HepG2 (cell line): ENCODE measurements at regions not wholly inside any gene's neighbourhood (a gene's known extent, or its start where the extent isn't known, plus 50 kb on each side); places are given as distances from the start of the nearest gene placed in this dataset.
"Not testable (repeated sequence)": the region's sequence is repeated elsewhere in the genome, so short reads cannot be mapped to it uniquely, and the experiment has no call there.

Source experiments
- ATAC-seq: fragments of 200-7000 bp; cut with Tn5 transposase; 3 replicates; pipeline ENCODE4 v1.9.1; 2020; ENCODE audit warnings: mild to moderate bottlenecking, moderate library complexity
- BruUV-seq: library from RNA; stranded (reverse); fragments of 400-500 nt; replicated peaks from 2 replicates; lab custom pipeline; 2021; lab: Mats Ljungman, UMichigan
- CTCF ChIA-PET: fragments of 300-600 bp; formaldehyde crosslinking; extraction: SDS; loops from one replicate; lab custom pipeline; 2021; ENCODE audit warnings: low total read pairs, inconsistent platforms, low intra/inter-chr PET ratio; lab: Yijun Ruan, JAX
- POLR2A ChIA-PET: fragments of 350-600 bp; sonication (Branson Sonifier 250); formaldehyde crosslinking; loops from one replicate; lab custom pipeline; 2020; ENCODE audit warnings: antibody characterized with exemption, inconsistent platforms; lab: Yijun Ruan, JAX
- DNase-seq: peaks from one replicate; pipeline ENCODE4 v3.0.0-alpha.2; 2015; ENCODE audit warnings: low spot score
- FAIRE-seq: peaks from 3 replicates; lab custom pipeline; 2011; peaks lifted over from hg19 to GRCh38; lab: Jason Lieb, UNC
- H2AFZ ChIP-seq: one replicate; pipeline ENCODE4 v1.6.1; 2011; ENCODE audit warnings: low read length, inconsistent platforms
- H3K27ac ChIP-seq: fragments of 300-600 bp; 3 replicates; pipeline ENCODE4 v1.8.0; 2011; ENCODE audit warnings: mixed run types, mild to moderate bottlenecking, mixed read lengths, low read length, inconsistent platforms; ENCODE audit not compliant: insufficient read depth; ENCODE audit errors: extremely low read length
- H3K27me3 ChIP-seq, 2 experiments: fragments of 200-600 bp in 1 of 2; 2 replicates in 1 of 2; 3 replicates in 1 of 2; pipeline versions ENCODE4 v1.6.0 to v1.8.0; 2011; ENCODE audit warnings: low read length in 2 of 2, mild to moderate bottlenecking in 2 of 2, moderate library complexity in 2 of 2, inconsistent platforms in 1 of 2; ENCODE audit not compliant: insufficient read depth in 2 of 2, control insufficient read depth in 1 of 2
- H3K36me3 ChIP-seq, 2 experiments: fragments of 200-600 bp in 1 of 2; replicated peaks in 1 of 2; 2 replicates in 1 of 2; 3 replicates in 1 of 2; pipeline versions ENCODE4 v1.5.1 to v1.8.0; 2011; ENCODE audit warnings: low read length in 2 of 2, inconsistent platforms in 1 of 2; ENCODE audit not compliant: insufficient read depth in 2 of 2, control insufficient read depth in 1 of 2
- H3K4me1 ChIP-seq: 2 replicates; pipeline ENCODE4 v1.5.1; 2012; ENCODE audit warnings: low read length, inconsistent platforms; ENCODE audit not compliant: insufficient read depth
- H3K4me2 ChIP-seq: 2 replicates; pipeline ENCODE4 v1.6.0; 2011; ENCODE audit warnings: low read depth, low read length, inconsistent platforms
- H3K4me3 ChIP-seq, 3 experiments: fragments of 200-600 bp in 1 of 3; sonication (generic), shearing (Covaris generic) in 1 of 3; replicated peaks in 1 of 3; 2 replicates each; pipeline ENCODE4 v1.5.1; 2011 to 2016; ENCODE audit warnings: low read length in 3 of 3, inconsistent platforms in 2 of 3, low read depth in 2 of 3, mild to moderate bottlenecking in 2 of 3, control low read depth in 1 of 3, mixed read lengths in 1 of 3; ENCODE audit not compliant: insufficient read depth in 1 of 3
- H3K79me2 ChIP-seq: one replicate; pipeline ENCODE4 v1.6.1; 2011; ENCODE audit warnings: low read length, inconsistent platforms; ENCODE audit not compliant: insufficient read depth
- H3K9ac ChIP-seq: 2 replicates; pipeline ENCODE4 v1.6.0; 2011; ENCODE audit warnings: mild to moderate bottlenecking, low read depth, low read length, inconsistent platforms; ENCODE audit not compliant: insufficient read depth
- H3K9me3 ChIP-seq: 2 replicates; pipeline ENCODE4 v1.5.1; 2012; ENCODE audit warnings: mild to moderate bottlenecking, low read length
- H4K20me1 ChIP-seq: 2 replicates; pipeline ENCODE4 v1.6.0; 2011; ENCODE audit warnings: inconsistent platforms, mild to moderate bottlenecking, low read length, moderate library complexity; ENCODE audit not compliant: insufficient read depth
- WGBS: methylation state at CpG from one replicate; pipeline ENCODE4 v1.1.6; 2017; ENCODE audit warnings: low lambda C conversion rate; 5-methylcytosine and 5-hydroxymethylcytosine counted together
- in situ Hi-C: cut with HindIII; loops from 2 replicates; pipeline ENCODE4 v1.10.0; 2017; ENCODE audit warnings: low pct_unique_long_range_greater_than_20kb; ENCODE audit not compliant: extremely low pct_ligation_motif_present
- intact Hi-C: fragments of 100-400 bp; cut with micrococcal nuclease; formaldehyde crosslinking; loops from one replicate; pipeline ENCODE4 v1.10.0; 2022; ENCODE audit not compliant: unreplicated experiment

GRCh38 chr2:110338277-110339003, 126.1 kb upstream of the MTLN start:
- H3K9me3 ChIP-seq, in situ Hi-C loops, H3K4me2 ChIP-seq, BruUV-seq, H4K20me1 ChIP-seq, CTCF ChIA-PET, H3K4me3 ChIP-seq, H2AFZ ChIP-seq, H3K4me1 ChIP-seq, H3K27ac ChIP-seq, FAIRE-seq, H3K36me3 ChIP-seq, H3K79me2 ChIP-seq, H3K27me3 ChIP-seq, intact Hi-C loops, H3K9ac ChIP-seq, DNase-seq, POLR2A ChIA-PET: not testable (repeated sequence)
- ATAC-seq: peak; percentile 13
- 43% methylated on average over 7 of the region's 22 CpGs for WGBS

DNA sequence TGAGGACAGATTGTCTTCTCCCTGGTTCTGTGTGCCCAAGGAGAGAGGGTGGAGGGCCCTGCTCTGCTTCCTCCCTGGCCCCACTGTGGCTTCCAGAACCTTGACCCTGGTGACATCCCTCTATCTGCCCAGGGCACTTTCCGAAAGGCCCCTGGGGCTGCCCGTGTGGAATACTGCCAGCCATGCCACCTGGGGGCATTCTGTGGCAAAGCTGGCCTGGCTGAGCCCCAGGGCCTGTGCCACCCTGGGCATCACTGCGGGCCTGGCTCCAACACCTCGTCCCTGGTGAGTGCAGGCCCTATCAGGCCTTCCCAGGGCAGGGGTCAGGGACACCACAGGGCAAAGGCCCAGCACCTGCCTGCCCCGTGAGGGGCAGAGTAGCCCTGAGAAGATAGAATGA, 123.7 kb upstream of the MTLN start:
- H2AFZ ChIP-seq, FAIRE-seq, H3K9ac ChIP-seq, POLR2A ChIA-PET, H3K36me3 ChIP-seq, H3K27ac ChIP-seq, H3K27me3 ChIP-seq, DNase-seq, H3K4me1 ChIP-seq, H3K9me3 ChIP-seq, in situ Hi-C loops, H3K4me3 ChIP-seq, intact Hi-C loops, BruUV-seq, CTCF ChIA-PET, H3K4me2 ChIP-seq, H3K79me2 ChIP-seq, H4K20me1 ChIP-seq, ATAC-seq: not testable (repeated sequence)
- WGBS: no CpG with 5 or more reads among the region's 5 CpGs

DNA sequence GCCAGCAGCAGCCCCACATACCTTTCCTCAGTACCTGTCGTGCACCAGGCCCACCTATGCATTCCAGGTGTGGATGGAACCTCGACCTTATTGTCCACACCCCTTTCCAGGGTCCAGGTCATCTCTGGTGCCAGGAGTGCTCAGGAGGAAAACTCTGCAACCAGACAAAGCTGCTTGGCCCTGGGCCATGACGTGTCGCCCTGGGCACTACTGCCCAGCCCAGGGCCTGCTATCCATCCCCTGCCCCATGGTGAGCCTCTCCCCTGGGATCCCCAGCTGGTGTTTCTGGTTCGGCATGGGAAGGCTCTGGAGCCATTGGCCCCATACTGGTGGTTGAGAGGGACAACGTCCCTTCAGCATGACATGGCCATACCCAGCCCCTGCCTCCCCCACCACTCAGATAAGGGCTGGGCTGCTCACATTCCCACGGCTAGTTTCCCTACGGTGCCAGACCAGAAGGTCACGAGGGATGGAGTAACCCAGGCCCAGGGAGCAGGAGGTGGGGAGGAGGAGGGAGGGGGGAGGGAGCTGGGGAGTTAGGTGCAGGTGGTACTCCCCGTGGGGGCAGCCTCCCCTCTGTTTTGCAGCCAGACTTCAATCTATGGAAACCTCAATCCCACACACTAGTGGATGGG, 123.2 kb upstream of the MTLN start:
- ATAC-seq, FAIRE-seq, intact Hi-C loops: not testable (repeated sequence)

DNA sequence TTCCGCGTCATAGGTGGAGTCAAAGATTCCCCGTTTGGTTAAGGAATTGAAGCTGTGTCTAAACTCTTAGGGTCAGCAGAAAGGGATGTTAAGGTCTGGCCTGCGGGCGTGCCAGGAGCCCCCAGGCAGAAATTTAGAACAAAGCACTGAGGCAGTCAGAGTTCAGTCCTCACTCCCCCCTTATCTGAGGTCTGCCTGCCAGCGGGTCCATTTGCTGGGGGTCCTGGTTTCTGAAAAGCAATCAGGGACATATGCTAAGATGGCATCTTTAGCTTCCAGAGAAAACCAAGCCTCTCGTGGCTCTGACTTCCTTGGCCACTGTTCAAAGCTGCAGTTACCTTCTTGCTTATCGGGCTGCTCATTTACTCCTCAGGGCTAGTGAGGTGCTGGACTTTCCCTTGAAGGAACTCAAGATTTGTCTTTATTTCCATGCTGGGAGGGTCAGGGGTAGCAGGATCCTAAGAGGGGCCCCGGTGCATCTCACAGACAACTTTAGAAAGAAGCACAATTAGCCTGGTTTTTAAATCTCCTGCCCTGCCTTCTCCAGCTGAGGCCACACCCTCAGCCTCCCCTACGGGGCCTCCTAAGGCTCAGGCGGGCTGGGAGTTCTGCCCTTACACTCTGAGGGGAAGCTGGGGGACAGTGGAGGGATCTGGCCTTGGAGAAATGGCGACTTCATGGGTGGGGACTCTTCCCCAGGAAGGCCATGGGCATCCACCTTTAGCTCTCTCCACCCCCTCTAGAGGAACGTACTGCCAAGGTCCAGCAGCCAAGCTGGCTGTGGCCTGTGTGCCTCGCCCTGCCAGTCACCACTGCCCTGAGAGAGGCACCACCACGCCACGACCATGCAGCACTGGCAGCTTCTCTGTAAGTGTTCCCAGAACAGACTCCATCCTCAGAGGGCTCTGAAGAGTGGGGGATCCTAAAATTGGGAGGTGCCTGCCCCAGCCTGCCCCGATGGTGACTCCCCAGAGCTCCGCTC, 121.1 kb upstream of the MTLN start:
- H3K27me3 ChIP-seq, H3K4me3 ChIP-seq, in situ Hi-C loops, H3K27ac ChIP-seq, H2AFZ ChIP-seq, DNase-seq, FAIRE-seq, H3K9me3 ChIP-seq, H3K36me3 ChIP-seq, H4K20me1 ChIP-seq, H3K79me2 ChIP-seq, BruUV-seq, H3K4me1 ChIP-seq, intact Hi-C loops, H3K9ac ChIP-seq, POLR2A ChIA-PET, H3K4me2 ChIP-seq, ATAC-seq, CTCF ChIA-PET: not testable (repeated sequence)
- WGBS: 69% methylated on average over 4 of the region's 18 CpGs

More for the DNA sequence above, 123.2 kb upstream of the MTLN start:
- H3K9me3 ChIP-seq, in situ Hi-C loops, DNase-seq, H2AFZ ChIP-seq, H3K4me2 ChIP-seq, H3K79me2 ChIP-seq, CTCF ChIA-PET, H3K27me3 ChIP-seq, H3K4me3 ChIP-seq, H4K20me1 ChIP-seq, H3K9ac ChIP-seq, H3K4me1 ChIP-seq, BruUV-seq, H3K36me3 ChIP-seq, H3K27ac ChIP-seq, POLR2A ChIA-PET: not testable (repeated sequence)
- WGBS: 41% methylated on average over 2 of the region's 10 CpGs
